ENCODE measurements at regions not wholly inside any gene's neighbourhood (a gene's known extent, or its start where the extent isn't known, plus 50 kb on each side); places are given as distances from the start of the nearest gene placed in this dataset.
A peak's percentile ranks its signal among the peaks of the same experiment; 100 is the strongest.

GRCh38 chr13:72303941-72304746, 423.3 kb downstream of the MZT1 start:
- WGBS, 3 donors, result 27 to 34% (median 28%) methylated on average over 7 of the region's 7 CpGs
- no peaks in the 10 kb centered on the region for H3K9me3 ChIP-seq
- no peak for DNase-seq
- H3K4me1 ChIP-seq (ENCODE audit: insufficient read depth), result peaks cover 3% of the 10 kb centered on the region
- no peaks in the 10 kb centered on the region for H3K27me3 ChIP-seq
- intact Hi-C loops (cut with DNase I), result no loop called here
- no peak overlapping the region for H3K27ac ChIP-seq
- TF ChIP-seq CTCF (IDR thresholded peaks at IDR 0.05) (no peak), POLR2A (IDR thresholded peaks at IDR 0.05) (no peak), EP300 (IDR thresholded peaks at IDR 0.05) (no peak)
- H3K36me3 ChIP-seq, result no peaks in the 10 kb centered on the region
- no peak overlapping the region for H3K4me3 ChIP-seq

- no peak for DNase-seq
- Histone ChIP-seq H3K4me1 (ENCODE audit: insufficient read depth) (peaks cover 6% of the 10 kb centered on the region), H3K9me3 (no peaks in the 10 kb centered on the region), H3K36me3 (no peaks in the 10 kb centered on the region), H3K4me3 (no peak overlapping the region), H3K27me3 (no peaks in the 10 kb centered on the region), H3K27ac (no peak overlapping the region)
- TF ChIP-seq POLR2A (IDR thresholded peaks at IDR 0.05) (no peak), CTCF (IDR thresholded peaks at IDR 0.05) (no peak), EP300 (IDR thresholded peaks at IDR 0.05) (no peak)
- intact Hi-C loops (cut with DNase I), result no loop called here
- WGBS, 3 donors, result 47 to 50% (median 50%) methylated on average over 3 of the region's 3 CpGs
Observed at GRCh38 chr13:72296246-72296645, 429.2 kb upstream of the DACH1 start.

GRCh38 chr13:72295153-72295552, 428.1 kb upstream of the DACH1 start:
- Histone ChIP-seq H3K9me3 (no peaks in the 10 kb centered on the region), H3K4me1 (ENCODE audit: insufficient read depth) (peaks cover 6% of the 10 kb centered on the region), H3K27me3 (no peaks in the 10 kb centered on the region), H3K27ac (no peak overlapping the region), H3K4me3 (no peak overlapping the region), H3K36me3 (no peaks in the 10 kb centered on the region)
- WGBS, 3 donors, result 27 to 38% (median 32%) methylated on average over 2 of the region's 2 CpGs
- peak in 1 of 5 donors; percentile 18 for DNase-seq
- intact Hi-C loops (cut with DNase I), result no loop called here
- TF ChIP-seq POLR2A (IDR thresholded peaks at IDR 0.05) (no peak), EP300 (IDR thresholded peaks at IDR 0.05) (no peak), CTCF (IDR thresholded peaks at IDR 0.05) (no peak)

- no peak overlapping the region for H3K27ac ChIP-seq
- 40 to 48% (median 46%) methylated on average over 1 of the region's 1 CpG for WGBS, 3 donors
- DNase-seq, result no peak
- intact Hi-C loops (cut with DNase I), result no loop called here
- no peaks in the 10 kb centered on the region for H3K27me3 ChIP-seq
- no peaks in the 10 kb centered on the region for H3K9me3 ChIP-seq
- peaks cover 6% of the 10 kb centered on the region for H3K4me1 ChIP-seq (ENCODE audit: insufficient read depth)
- no peaks in the 10 kb centered on the region for H3K36me3 ChIP-seq
- no peak overlapping the region for H3K4me3 ChIP-seq
- TF ChIP-seq CTCF (IDR thresholded peaks at IDR 0.05), result no peak
- no peak for TF ChIP-seq EP300 (IDR thresholded peaks at IDR 0.05)
- no peak for TF ChIP-seq POLR2A (IDR thresholded peaks at IDR 0.05)
Observed at GRCh38 chr13:72293206-72293605, 426.2 kb upstream of the DACH1 start.

All from ovary (tissue), 7 donors.